ENCODE measurements at regions not wholly inside any gene's neighbourhood (a gene's known extent, or its start where the extent isn't known, plus 50 kb on each side); places are given as distances from the start of the nearest gene placed in this dataset.

DNA sequence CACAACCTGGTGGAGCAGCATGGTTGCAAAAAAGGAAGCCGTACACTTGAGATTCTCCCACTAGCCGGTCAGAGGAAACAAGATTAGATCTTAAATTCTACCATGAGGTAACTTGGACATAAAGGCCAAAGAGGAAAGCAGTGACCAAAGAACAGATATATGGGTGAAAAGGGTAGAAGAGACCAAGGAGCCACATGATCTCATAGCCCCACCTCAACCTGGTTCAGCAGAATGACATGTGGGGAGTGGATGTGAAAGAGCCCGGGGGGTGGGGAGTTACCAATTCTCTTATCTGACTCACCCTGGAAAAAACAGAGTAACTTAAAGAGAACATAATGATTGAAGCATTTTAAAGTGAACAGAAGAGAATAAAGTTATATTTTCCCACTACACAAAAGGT is 683.0 kb downstream of the DSC3 start:
- no peak for TF ChIP-seq POLR2AphosphoS5 (IDR thresholded peaks at IDR 0.05; ENCODE audit: low read depth, low read length)
- TF ChIP-seq, protein P1, sequence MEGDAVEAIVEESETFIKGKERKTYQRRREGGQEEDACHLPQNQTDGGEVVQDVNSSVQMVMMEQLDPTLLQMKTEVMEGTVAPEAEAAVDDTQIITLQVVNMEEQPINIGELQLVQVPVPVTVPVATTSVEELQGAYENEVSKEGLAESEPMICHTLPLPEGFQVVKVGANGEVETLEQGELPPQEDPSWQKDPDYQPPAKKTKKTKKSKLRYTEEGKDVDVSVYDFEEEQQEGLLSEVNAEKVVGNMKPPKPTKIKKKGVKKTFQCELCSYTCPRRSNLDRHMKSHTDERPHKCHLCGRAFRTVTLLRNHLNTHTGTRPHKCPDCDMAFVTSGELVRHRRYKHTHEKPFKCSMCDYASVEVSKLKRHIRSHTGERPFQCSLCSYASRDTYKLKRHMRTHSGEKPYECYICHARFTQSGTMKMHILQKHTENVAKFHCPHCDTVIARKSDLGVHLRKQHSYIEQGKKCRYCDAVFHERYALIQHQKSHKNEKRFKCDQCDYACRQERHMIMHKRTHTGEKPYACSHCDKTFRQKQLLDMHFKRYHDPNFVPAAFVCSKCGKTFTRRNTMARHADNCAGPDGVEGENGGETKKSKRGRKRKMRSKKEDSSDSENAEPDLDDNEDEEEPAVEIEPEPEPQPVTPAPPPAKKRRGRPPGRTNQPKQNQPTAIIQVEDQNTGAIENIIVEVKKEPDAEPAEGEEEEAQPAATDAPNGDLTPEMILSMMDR (IDR thresholded peaks at IDR 0.05) = no peak

All from Panc1 (cell line).